Progenitor cell of endocrine pancreas (in vitro differentiated cells): ENCODE measurements at regions not wholly inside any gene's neighbourhood (a gene's known extent, or its start where the extent isn't known, plus 50 kb on each side); places are given as distances from the start of the nearest gene placed in this dataset.

Experiments used
- DNase-seq: peaks from one replicate; pipeline ENCODE4 v3.0.0; 2021; ENCODE audit warnings: low spot score; ENCODE audit not compliant: unreplicated experiment
- H3K27ac Mint-ChIP-seq: 2 replicates; pipeline ENCODE4 v1.8.0; 2021; ENCODE audit warnings: mild to moderate bottlenecking, moderate library complexity, mixed read lengths
- H3K27me3 Mint-ChIP-seq: 2 replicates; pipeline ENCODE4 v1.8.0; 2021; ENCODE audit warnings: mixed read lengths
- H3K36me3 Mint-ChIP-seq: 2 replicates; pipeline ENCODE4 v1.8.0; 2022; ENCODE audit warnings: mixed read lengths; ENCODE audit not compliant: insufficient read depth
- H3K4me1 Mint-ChIP-seq: 2 replicates; pipeline ENCODE4 v1.8.0; 2021; ENCODE audit warnings: low read depth, mixed read lengths
- H3K4me3 Mint-ChIP-seq: 2 replicates; pipeline ENCODE4 v1.8.0; 2021; ENCODE audit warnings: low read depth, mild to moderate bottlenecking, moderate library complexity, mixed read lengths
- H3K9me3 Mint-ChIP-seq: 2 replicates; pipeline ENCODE4 v1.8.0; 2021; ENCODE audit warnings: low read depth, mixed read lengths
- CTCF ChIP-seq: fragments of 200-600 bp; sonication (generic); IDR thresholded peaks from one replicate; pipeline ENCODE4 v1.5.0; 2021; ENCODE audit warnings: antibody characterized with exemption, mild to moderate bottlenecking; ENCODE audit not compliant: unreplicated experiment

DNA sequence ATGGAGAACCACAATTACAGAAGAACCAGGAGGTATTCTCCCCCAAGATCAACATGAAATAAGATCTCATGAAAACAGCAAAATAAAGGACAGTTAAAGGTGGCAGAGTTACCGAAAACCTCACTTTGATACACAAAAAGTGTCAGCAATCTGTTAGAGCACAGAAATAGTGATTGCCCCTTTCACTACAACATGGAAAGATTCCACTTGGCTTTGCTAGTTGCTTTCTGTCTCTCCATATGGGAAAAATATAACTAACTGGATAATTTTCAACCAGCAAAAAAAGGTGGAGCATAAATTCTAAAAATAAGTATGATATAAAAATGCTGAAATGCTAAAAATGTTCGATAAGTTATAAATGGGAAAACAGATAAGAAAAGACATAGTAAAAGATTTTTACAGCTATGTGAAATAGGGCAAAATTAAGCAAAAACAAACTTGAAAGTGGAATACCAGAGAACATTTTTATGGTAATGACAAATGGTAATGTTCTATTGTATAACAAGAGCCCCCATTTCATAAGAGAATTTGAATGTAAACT, 90.2 kb downstream of the GPR85 start:
- TF ChIP-seq CTCF = no peak
- H3K9me3 Mint-ChIP-seq = peaks cover 2% of the 10 kb centered on the region
- H3K4me1 Mint-ChIP-seq = no peaks in the 10 kb centered on the region
- DNase-seq = no peak
- H3K27ac Mint-ChIP-seq = no peak overlapping the region
- H3K36me3 Mint-ChIP-seq = no peaks in the 10 kb centered on the region
- H3K27me3 Mint-ChIP-seq = no peaks in the 10 kb centered on the region
- H3K4me3 Mint-ChIP-seq = no peak overlapping the region

- no peak overlapping the region for H3K27ac Mint-ChIP-seq
- no peak overlapping the region for H3K4me3 Mint-ChIP-seq
- no peak for TF ChIP-seq CTCF
- H3K36me3 Mint-ChIP-seq = no peaks in the 10 kb centered on the region
- DNase-seq = no peak
- H3K9me3 Mint-ChIP-seq = peaks cover 2% of the 10 kb centered on the region
- H3K4me1 Mint-ChIP-seq = no peaks in the 10 kb centered on the region
- no peaks in the 10 kb centered on the region for H3K27me3 Mint-ChIP-seq
These were observed 91.4 kb downstream of the GPR85 start for GRCh38 chr7:112995059-112995824.

GRCh38 chr7:112994656-112995055, 92.0 kb downstream of the GPR85 start:
- Mint-ChIP-seq H3K36me3 (no peaks in the 10 kb centered on the region), H3K4me1 (no peaks in the 10 kb centered on the region), H3K27me3 (no peaks in the 10 kb centered on the region), H3K27ac (no peak overlapping the region), H3K4me3 (no peak overlapping the region), H3K9me3 (peaks cover 2% of the 10 kb centered on the region)
- TF ChIP-seq CTCF = no peak
- DNase-seq = no peak

DNA sequence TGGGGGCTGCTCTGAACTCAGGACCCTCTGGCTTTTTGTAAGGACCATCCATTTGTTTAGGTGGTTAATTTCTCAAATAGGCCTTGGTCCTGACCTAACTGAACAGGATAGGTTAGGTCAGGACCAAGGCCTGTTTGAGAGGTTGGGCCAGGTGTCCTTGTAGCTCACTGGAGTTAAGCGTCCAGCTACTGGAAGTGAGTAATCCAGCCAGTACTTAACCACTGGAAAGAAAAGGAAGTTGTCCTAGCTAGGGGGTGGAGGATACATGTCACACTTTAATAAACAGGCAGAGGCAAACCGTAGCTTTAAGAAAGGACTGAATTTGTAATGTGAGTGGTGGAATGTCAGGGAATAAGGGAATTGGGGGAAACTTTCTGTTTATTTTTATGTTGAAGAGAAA, 96.0 kb downstream of the GPR85 start:
- Mint-ChIP-seq H3K9me3 (peaks cover 2% of the 10 kb centered on the region), H3K4me1 (no peaks in the 10 kb centered on the region), H3K36me3 (no peaks in the 10 kb centered on the region), H3K4me3 (no peak overlapping the region), H3K27ac (no peak overlapping the region), H3K27me3 (no peaks in the 10 kb centered on the region)
- TF ChIP-seq CTCF = no peak
- no peak for DNase-seq

DNA sequence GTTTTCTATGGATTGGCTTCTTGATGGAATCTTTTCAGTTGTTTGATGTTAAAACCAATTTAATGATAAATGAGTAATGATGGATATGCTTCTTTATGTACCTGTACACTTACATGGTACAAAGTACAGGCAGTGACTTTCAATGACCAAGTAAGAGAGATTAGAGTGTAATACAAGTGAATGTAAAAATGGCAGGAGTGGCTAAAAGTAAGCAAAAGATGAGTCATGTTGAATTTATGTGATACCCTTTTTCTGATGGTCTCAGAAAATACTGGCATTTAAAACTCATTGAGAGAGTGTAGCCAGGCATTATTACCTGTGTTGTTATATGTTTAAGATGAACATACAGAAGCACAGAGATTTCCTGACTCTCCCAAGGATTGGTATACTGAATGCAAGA, 97.1 kb downstream of the GPR85 start:
- Mint-ChIP-seq H3K27ac (no peak overlapping the region), H3K4me3 (no peak overlapping the region), H3K4me1 (no peaks in the 10 kb centered on the region), H3K36me3 (no peaks in the 10 kb centered on the region), H3K27me3 (no peaks in the 10 kb centered on the region), H3K9me3 (peaks cover 2% of the 10 kb centered on the region)
- no peak for TF ChIP-seq CTCF
- no peak for DNase-seq
